ENCODE measurements at regions not wholly inside any gene's neighbourhood (a gene's known extent, or its start where the extent isn't known, plus 50 kb on each side); places are given as distances from the start of the nearest gene placed in this dataset.

- Histone ChIP-seq H3K79me2 (ENCODE audit: low read length) (no peaks in the 10 kb centered on the region), H3K9me3 (ENCODE audit: low read length) (no peaks in the 10 kb centered on the region), H3K36me3 (ENCODE audit: low read depth, low read length) (no peaks in the 10 kb centered on the region), H3K4me2 (ENCODE audit: low read length) (no peak overlapping the region), H3K27me3 (ENCODE audit: low read length) (peaks cover 95% of the 10 kb centered on the region), H3K4me1 (ENCODE audit: insufficient read depth, low read length) (no peaks in the 10 kb centered on the region), H4K20me1 (ENCODE audit: low read length) (no peaks in the 10 kb centered on the region), H3K9me2 (replicated peaks; ENCODE audit: low read length) (no peaks in the 10 kb centered on the region), H3F3A (ENCODE audit: low read length, unreplicated experiment) (no peaks in the 10 kb centered on the region), H3K4me3 (ENCODE audit: low read length) (no peak overlapping the region), H3K9ac (ENCODE audit: low read length) (no peak overlapping the region), H3K27ac (ENCODE audit: low read length) (no peak overlapping the region), H2AFZ (ENCODE audit: low read length) (no peak overlapping the region)
- DNase-seq (no peak), ATAC-seq (no peak)
- no TSS peak for BruUV-seq (replicated peaks)
- CTCF ChIA-PET = no interaction called here
- intact Hi-C loops (cut with micrococcal nuclease) = no loop called here
- POLR2A ChIA-PET (ENCODE audit: unreplicated experiment) = no interaction called here
- TF ChIP-seq CTCF (conservative IDR thresholded peaks at IDR 0.05; ENCODE audit: low read depth, low read length) (no peak), EZH2 (IDR thresholded peaks at IDR 0.05; ENCODE audit: low read length, unreplicated experiment) (no peak), EZH2phosphoT487 (IDR thresholded peaks at IDR 0.05; ENCODE audit: borderline replicate concordance, low read length) (no peak)
Measured at GRCh38 chr17:77798031-77798430, 160.5 kb upstream of the TNRC6C start.

DNA sequence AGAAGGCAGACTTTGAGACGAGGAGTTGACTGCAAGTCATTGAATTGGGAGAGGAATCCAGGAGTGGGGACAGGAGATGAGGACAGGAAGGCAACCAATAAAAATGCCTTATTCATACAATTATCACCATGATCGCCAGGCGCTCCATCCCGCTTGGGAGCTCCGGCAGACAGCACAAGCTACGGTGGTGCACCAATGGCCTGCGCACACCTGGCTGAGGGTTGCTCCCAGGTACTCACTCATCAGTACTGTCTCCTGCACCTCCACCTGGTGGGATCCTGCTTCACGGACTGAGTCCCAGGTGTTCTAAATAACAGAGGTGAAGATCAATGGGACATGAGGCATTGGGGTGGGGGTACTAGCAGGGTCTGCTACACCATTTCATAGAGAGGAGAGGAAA is 160.0 kb upstream of the TNRC6C start:
- intact Hi-C loops (cut with micrococcal nuclease) = no loop called here
- Histone ChIP-seq H3K9ac (ENCODE audit: low read length) (no peak overlapping the region), H3K4me1 (ENCODE audit: insufficient read depth, low read length) (no peaks in the 10 kb centered on the region), H3K4me3 (ENCODE audit: low read length) (no peak overlapping the region), H3F3A (ENCODE audit: low read length, unreplicated experiment) (no peaks in the 10 kb centered on the region), H4K20me1 (ENCODE audit: low read length) (no peaks in the 10 kb centered on the region), H3K27me3 (ENCODE audit: low read length) (peaks cover 95% of the 10 kb centered on the region), H3K79me2 (ENCODE audit: low read length) (no peaks in the 10 kb centered on the region), H3K36me3 (ENCODE audit: low read depth, low read length) (no peaks in the 10 kb centered on the region), H3K9me3 (ENCODE audit: low read length) (no peaks in the 10 kb centered on the region), H3K9me2 (replicated peaks; ENCODE audit: low read length) (no peaks in the 10 kb centered on the region), H3K4me2 (ENCODE audit: low read length) (no peak overlapping the region), H2AFZ (ENCODE audit: low read length) (no peak overlapping the region), H3K27ac (ENCODE audit: low read length) (no peak overlapping the region)
- ChIA-PET CTCF (no interaction called here), POLR2A (ENCODE audit: unreplicated experiment) (no interaction called here)
- no TSS peak for BruUV-seq (replicated peaks)
- ATAC-seq (no peak), DNase-seq (no peak)
- no peak for TF ChIP-seq EZH2 (IDR thresholded peaks at IDR 0.05; ENCODE audit: low read length, unreplicated experiment)
- TF ChIP-seq EZH2phosphoT487 (IDR thresholded peaks at IDR 0.05; ENCODE audit: borderline replicate concordance, low read length) = no peak
- no peak for TF ChIP-seq CTCF (conservative IDR thresholded peaks at IDR 0.05; ENCODE audit: low read depth, low read length)

- DNase-seq (no peak), ATAC-seq (no peak)
- no peak overlapping the region for H2AFZ ChIP-seq (ENCODE audit: low read length)
- ChIA-PET CTCF (no interaction called here), POLR2A (ENCODE audit: unreplicated experiment) (no interaction called here)
- no peaks in the 10 kb centered on the region for H4K20me1 ChIP-seq (ENCODE audit: low read length)
- no peaks in the 10 kb centered on the region for H3K79me2 ChIP-seq (ENCODE audit: low read length)
- no peaks in the 10 kb centered on the region for H3K4me1 ChIP-seq (ENCODE audit: insufficient read depth, low read length)
- H3K27me3 ChIP-seq (ENCODE audit: low read length) = peaks cover 94% of the 10 kb centered on the region
- TF ChIP-seq CTCF (conservative IDR thresholded peaks at IDR 0.05; ENCODE audit: low read depth, low read length) (no peak), EZH2phosphoT487 (IDR thresholded peaks at IDR 0.05; ENCODE audit: borderline replicate concordance, low read length) (no peak), EZH2 (IDR thresholded peaks at IDR 0.05; ENCODE audit: low read length, unreplicated experiment) (no peak)
- no peaks in the 10 kb centered on the region for H3F3A ChIP-seq (ENCODE audit: low read length, unreplicated experiment)
- no peak overlapping the region for H3K4me2 ChIP-seq (ENCODE audit: low read length)
- no TSS peak for BruUV-seq (replicated peaks)
- H3K9me3 ChIP-seq (ENCODE audit: low read length) = no peaks in the 10 kb centered on the region
- no peak overlapping the region for H3K27ac ChIP-seq (ENCODE audit: low read length)
- H3K4me3 ChIP-seq (ENCODE audit: low read length) = no peak overlapping the region
- H3K9me2 ChIP-seq (replicated peaks; ENCODE audit: low read length) = no peaks in the 10 kb centered on the region
- intact Hi-C loops (cut with micrococcal nuclease) = no loop called here
- no peak overlapping the region for H3K9ac ChIP-seq (ENCODE audit: low read length)
- no peaks in the 10 kb centered on the region for H3K36me3 ChIP-seq (ENCODE audit: low read depth, low read length)
Measured at GRCh38 chr17:77800816-77801215, 157.7 kb upstream of the TNRC6C start.

Data from PC-3 (cell line).